ENCODE measurements at regions not wholly inside any gene's neighbourhood (a gene's known extent, or its start where the extent isn't known, plus 50 kb on each side); places are given as distances from the start of the nearest gene placed in this dataset.
"Not testable (repeated sequence)": the region's sequence is repeated elsewhere in the genome, so short reads cannot be mapped to it uniquely, and the experiment has no call there.

DNA sequence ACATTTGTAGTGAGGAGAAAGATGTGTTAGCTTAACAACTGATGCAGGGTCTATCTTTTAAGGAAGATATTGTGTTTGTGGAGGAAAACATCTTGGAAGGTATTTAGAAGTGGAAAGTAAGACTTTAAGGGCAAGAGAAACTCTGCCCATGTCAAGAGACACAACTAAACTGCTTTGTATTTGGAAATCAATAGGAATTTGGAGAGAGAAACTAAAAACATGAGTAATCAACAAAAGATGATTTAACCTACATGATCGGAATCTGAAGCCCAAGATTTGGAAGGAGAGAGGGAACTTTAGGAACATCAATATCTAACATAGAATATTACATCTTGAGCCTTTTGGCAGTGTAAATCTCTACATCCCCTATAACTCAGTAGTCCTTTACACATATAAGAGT, 184.2 kb upstream of the COL3A1 start:
- WGBS, 3 donors = 84 to 91% (median 87%) methylated on average over 1 of the region's 1 CpG
- intact Hi-C loops (cut with DNase I) = loop anchor here in 2 of 4 donors (10.0 kb wide), 1 partner anchor 185 kb away; the partner anchor contains the start of gene COL3A1 (in 2 of the 2)

DNA sequence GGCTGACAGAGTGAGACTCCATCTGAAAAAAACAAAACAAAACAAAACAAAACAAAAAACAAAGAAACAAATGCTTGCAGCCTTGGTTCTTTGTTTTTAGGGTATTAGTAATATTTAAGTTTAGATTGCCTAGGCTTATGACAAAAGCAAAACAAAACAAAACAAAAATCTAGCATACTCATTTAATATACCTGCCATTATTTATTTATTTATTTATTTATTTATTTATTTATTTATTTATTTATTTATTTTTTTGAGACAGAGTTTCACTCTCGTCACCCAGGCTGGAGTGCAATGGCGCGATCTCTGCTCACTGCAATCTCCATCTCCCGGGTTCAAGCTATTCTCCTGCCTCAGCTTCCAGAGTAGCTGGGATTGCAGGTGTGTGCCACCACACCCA, 179.7 kb upstream of the COL3A1 start:
- WGBS, 3 donors = 95 to 99% (median 99%) methylated on average over 4 of the region's 4 CpGs
- DNase-seq; H3K27me3 ChIP-seq; H3K36me3 ChIP-seq; intact Hi-C loops (cut with DNase I); H3K27ac ChIP-seq; H3K4me1 ChIP-seq (ENCODE audit: insufficient read depth); H3K4me3 ChIP-seq; H3K9me3 ChIP-seq: not testable (repeated sequence)

More for the DNA sequence above, 184.2 kb upstream of the COL3A1 start:
- TF ChIP-seq EP300 (IDR thresholded peaks at IDR 0.05) = no peak
- TF ChIP-seq, protein P1, sequence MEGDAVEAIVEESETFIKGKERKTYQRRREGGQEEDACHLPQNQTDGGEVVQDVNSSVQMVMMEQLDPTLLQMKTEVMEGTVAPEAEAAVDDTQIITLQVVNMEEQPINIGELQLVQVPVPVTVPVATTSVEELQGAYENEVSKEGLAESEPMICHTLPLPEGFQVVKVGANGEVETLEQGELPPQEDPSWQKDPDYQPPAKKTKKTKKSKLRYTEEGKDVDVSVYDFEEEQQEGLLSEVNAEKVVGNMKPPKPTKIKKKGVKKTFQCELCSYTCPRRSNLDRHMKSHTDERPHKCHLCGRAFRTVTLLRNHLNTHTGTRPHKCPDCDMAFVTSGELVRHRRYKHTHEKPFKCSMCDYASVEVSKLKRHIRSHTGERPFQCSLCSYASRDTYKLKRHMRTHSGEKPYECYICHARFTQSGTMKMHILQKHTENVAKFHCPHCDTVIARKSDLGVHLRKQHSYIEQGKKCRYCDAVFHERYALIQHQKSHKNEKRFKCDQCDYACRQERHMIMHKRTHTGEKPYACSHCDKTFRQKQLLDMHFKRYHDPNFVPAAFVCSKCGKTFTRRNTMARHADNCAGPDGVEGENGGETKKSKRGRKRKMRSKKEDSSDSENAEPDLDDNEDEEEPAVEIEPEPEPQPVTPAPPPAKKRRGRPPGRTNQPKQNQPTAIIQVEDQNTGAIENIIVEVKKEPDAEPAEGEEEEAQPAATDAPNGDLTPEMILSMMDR (IDR thresholded peaks at IDR 0.05) = no peak
- TF ChIP-seq POLR2A (IDR thresholded peaks at IDR 0.05) = no peak
- H3K27ac ChIP-seq = no peak overlapping the region
- no peak for DNase-seq
- no peaks in the 10 kb centered on the region for H3K27me3 ChIP-seq
- H3K4me3 ChIP-seq = no peak overlapping the region
- H3K4me1 ChIP-seq (ENCODE audit: insufficient read depth) = no peaks in the 10 kb centered on the region
- no peaks in the 10 kb centered on the region for H3K36me3 ChIP-seq
- H3K9me3 ChIP-seq = no peaks in the 10 kb centered on the region

GRCh38 chr2:188795762-188796161, 178.4 kb upstream of the COL3A1 start:
- Histone ChIP-seq H3K9me3 (no peaks in the 10 kb centered on the region), H3K27me3 (no peaks in the 10 kb centered on the region), H3K4me3 (no peak overlapping the region), H3K36me3 (no peaks in the 10 kb centered on the region), H3K4me1 (ENCODE audit: insufficient read depth) (no peaks in the 10 kb centered on the region), H3K27ac (no peak overlapping the region)
- DNase-seq = no peak
- TF ChIP-seq, protein P1 (IDR thresholded peaks at IDR 0.05) = no peak
- no peak for TF ChIP-seq EP300 (IDR thresholded peaks at IDR 0.05)
- TF ChIP-seq POLR2A (IDR thresholded peaks at IDR 0.05) = no peak
- intact Hi-C loops (cut with DNase I) = no loop called here

- intact Hi-C loops (cut with DNase I) = no loop called here
- Histone ChIP-seq H3K4me3 (no peak overlapping the region), H3K27me3 (no peaks in the 10 kb centered on the region), H3K4me1 (ENCODE audit: insufficient read depth) (no peaks in the 10 kb centered on the region), H3K27ac (no peak overlapping the region), H3K36me3 (no peaks in the 10 kb centered on the region), H3K9me3 (no peaks in the 10 kb centered on the region)
- 18 to 31% (median 23%) methylated on average over 4 of the region's 4 CpGs for WGBS, 3 donors
- TF ChIP-seq, protein P1 (IDR thresholded peaks at IDR 0.05) = no peak
- TF ChIP-seq EP300 (IDR thresholded peaks at IDR 0.05) (no peak), POLR2A (IDR thresholded peaks at IDR 0.05) (no peak)
- no peak for DNase-seq
Observed at GRCh38 chr2:188797371-188797770, 176.8 kb upstream of the COL3A1 start.

DNA sequence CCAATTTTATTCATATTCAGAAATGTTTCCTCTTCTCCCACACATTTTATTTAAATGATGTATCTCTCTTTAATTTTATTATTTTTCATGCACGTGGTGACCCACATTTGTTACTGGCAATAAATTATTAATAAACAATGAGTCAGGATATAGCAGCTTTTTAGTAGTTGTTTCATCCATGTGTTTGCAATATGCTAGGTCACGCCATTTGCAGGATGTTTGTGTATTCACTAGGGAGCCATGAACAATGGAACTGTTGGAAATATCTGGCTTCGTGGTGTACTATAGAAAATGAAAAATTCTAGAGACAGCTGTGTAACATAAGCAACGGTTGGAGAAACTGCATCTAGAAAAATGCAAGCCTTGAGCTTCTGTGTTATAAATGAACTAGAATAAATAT, 176.0 kb upstream of the COL3A1 start:
- Histone ChIP-seq H3K4me3 (no peak overlapping the region), H3K4me1 (ENCODE audit: insufficient read depth) (no peaks in the 10 kb centered on the region), H3K27me3 (no peaks in the 10 kb centered on the region), H3K27ac (no peak overlapping the region), H3K9me3 (peaks cover 0 to 6% of the 10 kb centered on the region in 2 donors), H3K36me3 (no peaks in the 10 kb centered on the region)
- intact Hi-C loops (cut with DNase I) = no loop called here
- 11 to 23% (median 19%) methylated on average over 4 of the region's 4 CpGs for WGBS, 3 donors
- DNase-seq = no peak
- TF ChIP-seq, protein P1 (IDR thresholded peaks at IDR 0.05) = no peak
- TF ChIP-seq POLR2A (IDR thresholded peaks at IDR 0.05) = no peak
- TF ChIP-seq EP300 (IDR thresholded peaks at IDR 0.05) = no peak

All from ovary (tissue), 7 donors.